K562 (cell line): ENCODE measurements at regions not wholly inside any gene's neighbourhood (a gene's known extent, or its start where the extent isn't known, plus 50 kb on each side); places are given as distances from the start of the nearest gene placed in this dataset.

Experiments
- ATAC-seq: fragments of 200-7000 bp; cut with Tn5 transposase; 3 replicates; pipeline ENCODE4 v1.9.1; 2020; ENCODE audit warnings: moderate library complexity
- BruUV-seq: library from RNA; stranded (reverse); fragments of 400-500 nt; replicated peaks from 2 replicates; lab custom pipeline; 2021; lab: Mats Ljungman, UMichigan
- CTCF ChIA-PET: fragments of 300-600 bp; formaldehyde crosslinking; extraction: SDS; loops from one replicate; lab custom pipeline; 2021; ENCODE audit warnings: low intra/inter-chr PET ratio; lab: Yijun Ruan, JAX
- POLR2A ChIA-PET: fragments of 300-600, 350-650 bp; sonication (Branson Sonifier 250); formaldehyde crosslinking; extraction: SDS; loops from one replicate; lab custom pipeline; 2021; ENCODE audit warnings: antibody characterized with exemption, inconsistent platforms; lab: Yijun Ruan, JAX
- DNase-seq, 4 experiments: peaks; one replicate each; pipeline versions ENCODE4 v3.0.0 to v3.0.0-alpha.2; 2011 to 2018; ENCODE audit warnings: low spot score in 3 of 4, mixed read lengths in 3 of 4; ENCODE audit errors: extremely low read depth in 1 of 4
- FAIRE-seq: peaks from 2 replicates; lab custom pipeline; 2011; peaks lifted over from hg19 to GRCh38; lab: Jason Lieb, UNC
- H2AFZ ChIP-seq: 2 replicates; pipeline ENCODE4 v1.6.0; 2011; ENCODE audit warnings: low read depth, low read length, control low read depth, inconsistent platforms
- H3K27ac ChIP-seq: fragments of 200-600 bp; 3 replicates; pipeline ENCODE4 v1.8.0; 2011; ENCODE audit warnings: low read depth, mild to moderate bottlenecking, control low read depth, inconsistent platforms, low read length, moderate library complexity, mixed read lengths; ENCODE audit errors: extremely low read depth
- H3K27me3 ChIP-seq, 2 experiments: fragments of 300-600 bp in 1 of 2; 2 replicates in 1 of 2; 3 replicates in 1 of 2; pipeline versions ENCODE4 v1.6.0 to v1.8.0; 2011; ENCODE audit warnings: inconsistent platforms in 2 of 2, low read length in 2 of 2, mild to moderate bottlenecking in 1 of 2, mixed read lengths in 1 of 2, moderate library complexity in 1 of 2; ENCODE audit not compliant: control insufficient read depth in 2 of 2, insufficient read depth in 2 of 2
- H3K36me3 ChIP-seq: fragments of 300-600 bp; 3 replicates; pipeline ENCODE4 v1.8.0; 2011; ENCODE audit warnings: mild to moderate bottlenecking, low read length, inconsistent platforms; ENCODE audit not compliant: control insufficient read depth, insufficient read depth
- H3K4me1 ChIP-seq, 2 experiments: fragments of 200-600 bp in 1 of 2; replicated peaks in 1 of 2; 2 replicates in 1 of 2; 3 replicates in 1 of 2; pipeline versions ENCODE4 v1.5.1 to v1.8.0; 2011; ENCODE audit warnings: inconsistent platforms in 2 of 2, low read length in 2 of 2, mild to moderate bottlenecking in 1 of 2, mixed read lengths in 1 of 2, moderate library complexity in 1 of 2; ENCODE audit not compliant: control insufficient read depth in 2 of 2, insufficient read depth in 2 of 2
- H3K4me2 ChIP-seq: 2 replicates; pipeline ENCODE4 v1.6.1; 2011; ENCODE audit warnings: low read length, control low read depth, inconsistent platforms, mixed read lengths; ENCODE audit not compliant: insufficient read depth
- H3K4me3 ChIP-seq: fragments of 200-600 bp; sonication (generic), shearing (Covaris generic); 2 replicates; pipeline ENCODE4 v1.5.1; 2016; ENCODE audit warnings: control low read depth, inconsistent platforms
- H3K79me2 ChIP-seq: fragments of 200-600 bp; 3 replicates; pipeline ENCODE4 v1.8.0; 2011; ENCODE audit warnings: low read length, inconsistent platforms; ENCODE audit not compliant: control insufficient read depth, insufficient read depth
- H3K9ac ChIP-seq, 2 experiments: 2 replicates each; pipeline versions ENCODE4 v1.6.0 to v1.6.1; 2011; ENCODE audit warnings: low read depth in 2 of 2, low read length in 2 of 2, control low read depth in 1 of 2, inconsistent platforms in 1 of 2, mild to moderate bottlenecking in 1 of 2, mixed read lengths in 1 of 2; ENCODE audit not compliant: insufficient read depth in 1 of 2
- H3K9me1 ChIP-seq: one replicate; pipeline ENCODE4 v1.6.0; 2011; ENCODE audit warnings: inconsistent platforms, mild to moderate bottlenecking, low read length, moderate library complexity; ENCODE audit not compliant: control insufficient read depth, insufficient read depth
- H3K9me3 ChIP-seq: replicated peaks from 2 replicates; pipeline ENCODE4 v1.5.1; 2011; ENCODE audit warnings: low read depth, low read length, inconsistent platforms; ENCODE audit not compliant: control insufficient read depth, insufficient read depth
- H4K20me1 ChIP-seq: replicated peaks from 2 replicates; pipeline ENCODE4 v1.6.1; 2011; ENCODE audit warnings: low read length, inconsistent platforms, mixed read lengths; ENCODE audit not compliant: control insufficient read depth, insufficient read depth
- CBX3 ChIP-seq, 2 experiments: IDR thresholded peaks; 1 replicate in 1 of 2; 2 replicates in 1 of 2; pipeline ENCODE4 v1.6.1; 2012; ENCODE audit warnings: inconsistent platforms in 2 of 2, low read length in 2 of 2, borderline replicate concordance in 1 of 2, control low read depth in 1 of 2
- CC2D1A ChIP-seq: fragments of 450-650 bp; IDR thresholded peaks from 2 replicates; pipeline ENCODE4 v1.6.1; 2017; ENCODE audit warnings: mild to moderate bottlenecking
- FOXP1 ChIP-seq: sonication (generic); formaldehyde crosslinking; IDR thresholded peaks from 2 replicates; pipeline ENCODE4 v1.8.0; 2022; ENCODE audit warnings: mild to moderate bottlenecking, missing genetic modification reagents
- GABPA ChIP-seq: fragments of 200-800 bp; sonication (Bioruptor generic); conservative IDR thresholded peaks from 2 replicates; pipeline ENCODE4 v1.6.1; 2016; ENCODE audit warnings: low read depth, missing genetic modification characterization, missing compliant biosample characterization
- KAT7 ChIP-seq: sonication (generic); formaldehyde crosslinking; IDR thresholded peaks from 2 replicates; pipeline ENCODE4 v1.8.0; 2022; ENCODE audit warnings: missing genetic modification reagents, mild to moderate bottlenecking, borderline replicate concordance
- MBD2 ChIP-seq: sonication (generic); IDR thresholded peaks from 2 replicates; pipeline ENCODE4 v1.6.1; 2016; ENCODE audit warnings: low read depth, borderline replicate concordance
- MCM2 ChIP-seq: fragments of 450-650 bp; IDR thresholded peaks from 2 replicates; pipeline ENCODE4 v1.6.1; 2017; ENCODE audit warnings: low read depth, mild to moderate bottlenecking
- MED1 ChIP-seq: sonication (generic); formaldehyde crosslinking; IDR thresholded peaks from 2 replicates; pipeline ENCODE4 v1.8.1; 2023; ENCODE audit warnings: missing genetic modification reagents, borderline replicate concordance
- MIER1 ChIP-seq: fragments of 450-650 bp; IDR thresholded peaks from 2 replicates; pipeline ENCODE4 v1.6.1; 2016; ENCODE audit warnings: antibody characterized with exemption, mild to moderate bottlenecking, low read depth
- MYBL2 ChIP-seq, 2 experiments: fragments of 450-650 bp in 1 of 2; sonication (generic) in 1 of 2; formaldehyde crosslinking in 1 of 2; IDR thresholded peaks; 2 replicates each; pipeline versions ENCODE4 v1.6.1 to v1.8.1; 2017 to 2022; ENCODE audit warnings: borderline replicate concordance in 1 of 2, inconsistent platforms in 1 of 2, low read depth in 1 of 2, mild to moderate bottlenecking in 1 of 2, missing genetic modification reagents in 1 of 2, moderate library complexity in 1 of 2
- NR1H2 ChIP-seq: sonication (generic); formaldehyde crosslinking; IDR thresholded peaks from 2 replicates; pipeline ENCODE4 v1.4.0; 2020; ENCODE audit warnings: mild to moderate bottlenecking, missing genetic modification reagents
- POLR2B ChIP-seq: fragments of 450-650 bp; IDR thresholded peaks from 2 replicates; pipeline ENCODE4 v1.6.1; 2018; ENCODE audit warnings: low read depth; ENCODE audit not compliant: partially characterized antibody
- PTRF ChIP-seq: fragments of 450-650 bp; IDR thresholded peaks from 2 replicates; pipeline ENCODE4 v1.6.1; 2016; ENCODE audit warnings: mild to moderate bottlenecking, missing genetic modification characterization, missing compliant biosample characterization
- RBM22 ChIP-seq: fragments of 200-400 bp; formaldehyde crosslinking; IDR thresholded peaks from 2 replicates; pipeline ENCODE4 v1.6.1; 2018; ENCODE audit warnings: low read length, low read depth; ENCODE audit not compliant: poor library complexity, severe bottlenecking
- TGIF2 ChIP-seq: sonication (generic); formaldehyde crosslinking; IDR thresholded peaks from 2 replicates; pipeline ENCODE4 v1.8.1; 2022; ENCODE audit warnings: mild to moderate bottlenecking, missing genetic modification reagents, moderate library complexity
- ZNF143 ChIP-seq: sonication (generic); formaldehyde crosslinking; IDR thresholded peaks from 2 replicates; pipeline ENCODE4 v1.9.0; 2022; ENCODE audit warnings: mild to moderate bottlenecking, missing genetic modification reagents
- ZNF217 ChIP-seq: sonication (generic); formaldehyde crosslinking; IDR thresholded peaks from 2 replicates; pipeline ENCODE4 v1.8.0; 2022; ENCODE audit warnings: mild to moderate bottlenecking, missing genetic modification reagents
- WGBS: fragments of 100-300 bp; shearing (Covaris generic); methylation state at CpG from one replicate; pipeline ENCODE4 v1.1.6; 2016; ENCODE audit warnings: low coverage, mixed read lengths; ENCODE audit not compliant: insufficient coverage; ENCODE audit errors: missing lambda C conversion rate; 5-methylcytosine and 5-hydroxymethylcytosine counted together
- in situ Hi-C: fragments of 300-500 bp; cut with MboI; formaldehyde crosslinking; loops from 4 replicates; pipeline ENCODE4 v1.15.0; 2018; ENCODE audit warnings: inconsistent platforms, mixed read lengths
- intact Hi-C: fragments of 100-400 bp; cut with micrococcal nuclease; formaldehyde crosslinking; loops from 2 replicates; pipeline ENCODE4 v1.14.2; 2022
- TF ChIP-seq, protein P1 (sequence below): fragments of 200-400 bp; formaldehyde crosslinking; IDR thresholded peaks from 2 replicates; pipeline ENCODE4 v1.6.1; 2017; ENCODE audit warnings: mild to moderate bottlenecking, low read depth, low read length, moderate library complexity
- TF ChIP-seq, protein P2 (sequence below): fragments of 450-650 bp; IDR thresholded peaks from 2 replicates; pipeline ENCODE4 v1.6.1; 2016; ENCODE audit warnings: low read depth, mild to moderate bottlenecking, moderate library complexity

DNA sequence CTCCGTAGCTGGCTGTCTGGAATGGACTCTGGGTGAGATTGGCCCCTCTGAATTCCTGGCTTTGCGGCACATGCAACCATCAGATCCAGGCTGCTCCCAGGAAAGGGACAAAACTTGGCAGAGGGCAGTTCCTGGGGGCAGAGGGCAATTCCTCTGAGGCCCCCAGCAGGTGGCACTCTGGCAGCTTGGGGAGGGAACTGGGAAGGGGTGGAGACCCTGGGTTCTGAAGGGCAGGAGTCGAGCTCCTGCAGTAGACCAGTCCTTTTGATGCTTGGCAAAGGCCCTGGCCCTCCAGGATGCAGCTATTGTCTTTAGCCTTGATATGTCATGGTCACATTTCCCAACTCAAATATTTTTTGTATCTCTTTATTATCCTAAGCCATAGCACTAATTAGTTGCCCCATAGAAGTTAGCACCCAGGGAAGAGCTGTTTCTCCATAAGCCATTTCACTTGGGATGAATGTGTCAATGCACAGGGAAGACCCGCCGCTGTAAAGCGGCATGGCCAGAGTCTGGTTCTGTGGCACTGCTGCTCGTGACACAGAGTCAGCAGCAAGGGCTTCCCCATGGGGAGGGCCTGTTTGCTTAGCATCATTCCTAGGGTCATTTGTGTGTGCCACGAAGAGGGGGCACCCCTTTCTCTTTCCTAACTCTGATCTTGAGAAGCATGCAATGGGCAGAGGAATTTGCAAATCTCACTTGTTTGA, 51.2 kb upstream of the CDK20 start:
- Histone ChIP-seq H3K4me3 (no peak overlapping the region), H3K4me1 (no peaks in the 10 kb centered on the region), H3K79me2 (no peaks in the 10 kb centered on the region), H3K4me2 (no peak overlapping the region), H3K36me3 (no peaks in the 10 kb centered on the region), H3K9ac (no peak overlapping the region), H2AFZ (no peak overlapping the region), H4K20me1 (no peaks in the 10 kb centered on the region), H3K27me3 (peaks cover 0 to 15% of the 10 kb centered on the region in 2 experiments; a peak in 2 of 5 replicates), H3K27ac (no peak overlapping the region), H3K9me3 (no peaks in the 10 kb centered on the region), H3K9me1 (no peaks in the 10 kb centered on the region)
- POLR2A ChIA-PET = no interaction called here
- 4% methylated on average over 7 of the region's 8 CpGs for WGBS
- in situ Hi-C loops (no loop called here), intact Hi-C loops (no loop called here)
- TF ChIP-seq POLR2B = no peak
- TF ChIP-seq NR1H2 (CRISPR knock-in tag) = no peak
- TF ChIP-seq MCM2 = no peak
- no peak for TF ChIP-seq ZNF143 (CRISPR knock-in tag)
- no peak for TF ChIP-seq FOXP1 (CRISPR knock-in tag)
- TF ChIP-seq, protein P1, sequence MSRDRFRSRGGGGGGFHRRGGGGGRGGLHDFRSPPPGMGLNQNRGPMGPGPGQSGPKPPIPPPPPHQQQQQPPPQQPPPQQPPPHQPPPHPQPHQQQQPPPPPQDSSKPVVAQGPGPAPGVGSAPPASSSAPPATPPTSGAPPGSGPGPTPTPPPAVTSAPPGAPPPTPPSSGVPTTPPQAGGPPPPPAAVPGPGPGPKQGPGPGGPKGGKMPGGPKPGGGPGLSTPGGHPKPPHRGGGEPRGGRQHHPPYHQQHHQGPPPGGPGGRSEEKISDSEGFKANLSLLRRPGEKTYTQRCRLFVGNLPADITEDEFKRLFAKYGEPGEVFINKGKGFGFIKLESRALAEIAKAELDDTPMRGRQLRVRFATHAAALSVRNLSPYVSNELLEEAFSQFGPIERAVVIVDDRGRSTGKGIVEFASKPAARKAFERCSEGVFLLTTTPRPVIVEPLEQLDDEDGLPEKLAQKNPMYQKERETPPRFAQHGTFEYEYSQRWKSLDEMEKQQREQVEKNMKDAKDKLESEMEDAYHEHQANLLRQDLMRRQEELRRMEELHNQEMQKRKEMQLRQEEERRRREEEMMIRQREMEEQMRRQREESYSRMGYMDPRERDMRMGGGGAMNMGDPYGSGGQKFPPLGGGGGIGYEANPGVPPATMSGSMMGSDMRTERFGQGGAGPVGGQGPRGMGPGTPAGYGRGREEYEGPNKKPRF = no peak
- TF ChIP-seq MBD2 = no peak
- TF ChIP-seq KAT7 = no peak
- no peak for TF ChIP-seq GABPA (tag)
- TF ChIP-seq ZNF217 (CRISPR knock-in tag) = no peak
- no peak for TF ChIP-seq PTRF (tag)
- no peak for TF ChIP-seq MIER1
- no peak for TF ChIP-seq CC2D1A
- no peak for TF ChIP-seq TGIF2 (CRISPR knock-in tag)
- TF ChIP-seq MYBL2 (IDR thresholded peaks at IDR 0.05; ENCODE audit: low read depth) = no peak
- TF ChIP-seq MYBL2 (CRISPR knock-in tag; IDR thresholded peaks at IDR 0.05; ENCODE audit: borderline replicate concordance) = no peak
- TF ChIP-seq RBM22 = no peak
- no peak for TF ChIP-seq CBX3 (IDR thresholded peaks at IDR 0.05; ENCODE audit: borderline replicate concordance in 1 of 2, low read length in 2 of 2)
- TF ChIP-seq, protein P2, sequence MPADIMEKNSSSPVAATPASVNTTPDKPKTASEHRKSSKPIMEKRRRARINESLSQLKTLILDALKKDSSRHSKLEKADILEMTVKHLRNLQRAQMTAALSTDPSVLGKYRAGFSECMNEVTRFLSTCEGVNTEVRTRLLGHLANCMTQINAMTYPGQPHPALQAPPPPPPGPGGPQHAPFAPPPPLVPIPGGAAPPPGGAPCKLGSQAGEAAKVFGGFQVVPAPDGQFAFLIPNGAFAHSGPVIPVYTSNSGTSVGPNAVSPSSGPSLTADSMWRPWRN = no peak
- no peak for TF ChIP-seq MED1 (CRISPR knock-in tag)
- BruUV-seq = no TSS peak
- CTCF ChIA-PET = no interaction called here
- no peak for DNase-seq
- FAIRE-seq = no peak
- no peak for ATAC-seq
